Limb (tissue), 2 donors: ENCODE measurements at regions not wholly inside any gene's neighbourhood (a gene's known extent, or its start where the extent isn't known, plus 50 kb on each side); places are given as distances from the start of the nearest gene placed in this dataset.
"Not testable (repeated sequence)": the region's sequence is repeated elsewhere in the genome, so short reads cannot be mapped to it uniquely, and the experiment has no call there.

Experiments
- DNase-seq, 2 donors: peaks; one replicate each; pipeline ENCODE4 v3.0.0-alpha.2; 2016; ENCODE audit errors: extremely low spot score in 2 of 2

DNA sequence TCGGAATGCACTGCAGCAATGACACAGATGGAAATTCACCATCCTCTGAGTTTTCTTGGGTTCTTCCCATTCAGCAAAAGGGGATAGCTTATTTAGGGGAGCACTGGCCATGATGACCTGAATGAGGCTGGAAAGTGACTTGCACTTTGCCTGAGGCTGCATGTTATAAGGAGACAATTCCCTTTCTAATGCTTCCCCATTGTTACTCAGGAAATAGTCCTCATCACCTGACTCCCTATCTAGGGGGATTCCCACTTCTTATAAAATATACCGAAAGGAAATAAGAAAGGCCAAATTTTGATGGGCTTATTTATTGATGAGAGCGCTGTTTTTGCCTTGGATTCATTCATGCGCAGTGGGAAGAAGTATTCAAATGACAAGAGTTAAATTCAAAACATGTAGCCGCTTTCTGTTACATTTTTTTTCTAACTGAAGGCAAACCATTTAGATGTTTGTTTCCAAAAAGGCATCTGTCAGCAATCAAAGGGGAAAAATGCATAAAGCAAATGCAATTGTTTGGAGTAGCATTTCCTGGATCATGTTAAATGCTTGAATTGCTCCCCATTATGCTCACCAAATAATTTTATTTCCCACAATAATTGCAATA is 220.3 kb upstream of the NFIA start:
- no peak for DNase-seq

GRCh38 chr1:60859111-60859510 is 223.2 kb upstream of the NFIA start:
- DNase-seq = no peak

DNA sequence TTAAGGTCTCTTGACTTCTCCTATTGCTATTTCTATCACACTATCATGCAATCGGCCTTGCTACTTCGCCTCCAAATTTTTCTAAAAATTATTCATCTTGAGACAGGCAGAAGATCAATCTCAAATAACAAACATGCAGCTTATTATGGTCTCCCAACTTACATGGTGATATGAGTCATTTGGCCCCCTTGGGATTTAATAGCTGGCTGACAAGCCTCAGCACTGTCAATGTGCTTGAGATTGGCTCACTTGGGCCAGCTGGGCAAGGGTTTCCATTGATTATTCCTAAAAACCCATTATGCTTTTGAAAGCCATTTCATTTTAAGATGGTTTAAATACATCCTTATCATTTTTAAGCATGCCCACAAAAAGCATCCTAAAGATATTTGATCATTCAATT is 224.5 kb upstream of the NFIA start:
- DNase-seq = no peak

GRCh38 chr1:60850084-60850483 is 232.3 kb upstream of the NFIA start:
- DNase-seq = no peak

DNA sequence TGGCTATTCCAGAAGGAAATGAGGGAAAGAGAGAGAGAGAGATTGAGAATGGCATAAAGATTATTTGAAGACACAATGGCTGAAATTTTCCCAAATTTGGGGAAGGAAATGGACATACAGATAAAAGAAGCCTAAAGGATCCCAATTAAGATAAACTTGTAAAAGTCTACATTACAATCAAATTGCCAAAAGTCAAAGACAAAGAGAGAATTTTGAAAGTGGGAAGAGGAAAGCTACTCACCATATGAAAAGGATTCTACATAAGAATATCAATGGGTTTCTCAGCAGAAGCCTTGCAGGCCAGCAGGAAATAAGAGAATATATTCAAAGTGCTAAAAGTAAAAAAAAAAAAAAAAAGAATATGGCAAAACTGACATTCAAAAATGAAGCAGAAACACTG is 233.0 kb upstream of the NFIA start:
- no peak for DNase-seq

DNA sequence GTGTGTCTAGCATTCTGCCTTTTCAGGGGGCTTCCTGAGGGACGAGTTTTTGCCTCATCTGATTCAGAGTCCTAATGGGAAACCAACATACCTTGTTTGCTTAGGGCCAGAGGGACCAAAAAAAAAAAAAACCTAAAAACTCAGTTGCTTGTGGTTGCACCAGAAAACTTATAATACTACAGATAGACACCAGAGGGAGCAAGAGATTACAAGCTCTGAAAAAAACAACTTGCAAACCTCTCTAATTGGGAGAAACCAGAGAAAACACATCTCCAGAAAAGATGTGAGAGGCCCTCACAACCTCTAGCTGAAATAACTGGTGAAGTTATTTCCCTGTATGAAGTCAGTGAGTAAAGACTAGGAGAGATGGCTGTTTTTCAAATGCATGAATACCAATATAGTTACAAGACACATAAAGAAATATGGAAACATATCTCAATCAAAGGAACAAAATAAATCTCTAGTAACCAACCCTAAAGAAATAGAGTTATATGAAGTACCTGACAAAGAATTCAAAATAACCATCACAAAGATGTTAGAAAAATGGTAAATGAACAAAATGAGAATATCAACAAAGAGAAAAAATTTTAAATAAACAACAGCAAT is 233.7 kb upstream of the NFIA start:
- DNase-seq = no peak

GRCh38 chr1:60847855-60848582 is 234.3 kb upstream of the NFIA start:
- DNase-seq = no peak

GRCh38 chr1:60847391-60847790 is 235.0 kb upstream of the NFIA start:
- DNase-seq = no peak

DNA sequence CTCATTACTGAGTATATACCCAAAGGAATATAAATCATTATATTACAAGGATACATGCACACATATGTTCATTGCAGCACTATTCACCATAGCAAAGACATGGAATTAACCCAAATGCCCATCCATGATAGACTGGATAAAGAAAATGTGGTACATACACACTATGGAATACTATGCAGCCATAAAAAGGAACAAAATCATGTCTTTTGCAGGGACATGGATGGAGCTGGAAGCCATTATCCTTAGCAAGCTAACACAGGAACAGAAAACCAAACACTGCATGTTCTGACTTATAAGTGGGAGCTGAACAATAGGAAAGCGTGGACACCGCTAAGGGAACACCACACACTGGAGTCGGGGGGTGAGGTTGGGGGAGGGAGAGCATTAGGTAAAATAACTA is 236.7 kb upstream of the NFIA start:
- not testable (repeated sequence) for DNase-seq

DNA sequence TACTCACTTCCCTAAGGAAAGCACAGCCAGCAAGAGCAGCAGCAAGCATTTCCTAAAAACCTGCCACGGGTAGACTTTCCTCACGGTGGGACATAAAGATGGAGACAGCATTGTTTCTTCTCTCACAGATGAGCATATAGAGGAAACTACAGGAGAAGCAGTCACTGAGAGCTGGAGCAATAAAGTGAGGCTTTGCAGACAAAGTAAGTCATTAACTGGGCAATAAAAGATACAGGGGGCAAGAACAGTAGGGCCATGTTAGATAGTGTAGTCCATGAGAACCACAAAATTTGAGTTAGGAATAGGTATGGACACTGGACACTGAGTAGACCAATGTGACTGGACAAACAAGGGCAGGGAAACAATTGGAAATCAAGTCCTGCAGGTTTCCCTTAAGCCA is 240.1 kb upstream of the NFIA start:
- DNase-seq = no peak

GRCh38 chr1:60841116-60842046 is 241.0 kb upstream of the NFIA start:
- no peak for DNase-seq

DNA sequence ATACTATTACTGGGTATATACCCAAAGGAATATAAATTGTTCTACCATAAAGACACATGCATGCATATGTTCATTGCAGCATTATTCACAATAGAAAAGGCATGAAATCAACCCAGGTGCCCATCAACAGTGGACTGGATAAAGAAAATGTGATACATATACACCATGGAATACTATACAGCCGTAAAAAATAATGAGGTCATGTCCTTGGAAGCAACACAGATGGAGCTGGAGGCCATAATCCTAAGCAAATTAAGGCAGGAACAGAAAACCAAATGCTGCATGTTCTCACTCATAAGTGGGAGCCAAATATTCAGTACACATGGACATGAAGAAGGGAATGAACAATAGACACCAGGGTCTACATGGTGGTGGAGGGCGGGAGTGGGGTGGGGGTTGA is 241.9 kb upstream of the NFIA start:
- DNase-seq = not testable (repeated sequence)

- no peak for DNase-seq
These were observed 246.7 kb upstream of the NFIA start for GRCh38 chr1:60835649-60836048.

GRCh38 chr1:60833173-60833572 is 249.2 kb upstream of the NFIA start:
- DNase-seq = no peak

DNA sequence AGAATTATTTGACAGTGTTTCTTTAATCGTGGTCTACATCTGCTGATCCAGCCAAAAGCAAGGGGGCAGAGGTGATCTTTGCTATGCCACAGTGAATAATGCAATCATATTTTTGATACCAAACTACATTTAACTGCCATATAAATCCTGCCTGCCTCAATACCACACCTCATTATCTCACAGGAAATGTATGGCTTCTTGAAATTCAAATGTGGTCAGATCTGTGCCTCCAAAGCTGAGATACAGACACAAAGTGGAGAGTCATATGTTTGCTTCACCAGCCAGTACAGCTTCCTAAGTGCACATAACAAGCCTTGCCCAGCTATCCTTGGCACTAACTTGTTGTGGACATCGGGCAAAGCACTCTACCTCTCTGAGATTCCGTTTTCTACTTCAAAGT is 250.0 kb upstream of the NFIA start:
- no peak for DNase-seq

DNA sequence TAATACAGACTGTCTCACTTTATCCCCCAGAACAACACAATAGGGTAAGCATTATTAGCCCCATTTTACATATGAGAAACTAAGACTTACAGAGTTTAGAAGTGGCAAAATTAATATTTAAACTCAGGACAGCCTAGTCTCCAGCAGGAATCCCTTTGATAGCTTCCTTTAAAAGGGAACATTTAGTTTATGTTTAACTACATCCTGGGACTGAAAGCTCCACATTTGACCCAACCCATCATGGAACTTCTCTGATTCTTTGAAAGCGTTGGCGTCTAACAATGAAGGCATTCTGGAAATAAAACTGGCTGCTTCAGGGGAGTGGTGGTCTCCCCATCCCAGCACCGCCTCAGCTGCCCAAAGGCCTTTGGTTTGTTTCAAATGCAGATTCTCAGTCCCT is 250.6 kb upstream of the NFIA start:
- DNase-seq = no peak

GRCh38 chr1:60828944-60829343 is 253.4 kb upstream of the NFIA start:
- no peak for DNase-seq

DNA sequence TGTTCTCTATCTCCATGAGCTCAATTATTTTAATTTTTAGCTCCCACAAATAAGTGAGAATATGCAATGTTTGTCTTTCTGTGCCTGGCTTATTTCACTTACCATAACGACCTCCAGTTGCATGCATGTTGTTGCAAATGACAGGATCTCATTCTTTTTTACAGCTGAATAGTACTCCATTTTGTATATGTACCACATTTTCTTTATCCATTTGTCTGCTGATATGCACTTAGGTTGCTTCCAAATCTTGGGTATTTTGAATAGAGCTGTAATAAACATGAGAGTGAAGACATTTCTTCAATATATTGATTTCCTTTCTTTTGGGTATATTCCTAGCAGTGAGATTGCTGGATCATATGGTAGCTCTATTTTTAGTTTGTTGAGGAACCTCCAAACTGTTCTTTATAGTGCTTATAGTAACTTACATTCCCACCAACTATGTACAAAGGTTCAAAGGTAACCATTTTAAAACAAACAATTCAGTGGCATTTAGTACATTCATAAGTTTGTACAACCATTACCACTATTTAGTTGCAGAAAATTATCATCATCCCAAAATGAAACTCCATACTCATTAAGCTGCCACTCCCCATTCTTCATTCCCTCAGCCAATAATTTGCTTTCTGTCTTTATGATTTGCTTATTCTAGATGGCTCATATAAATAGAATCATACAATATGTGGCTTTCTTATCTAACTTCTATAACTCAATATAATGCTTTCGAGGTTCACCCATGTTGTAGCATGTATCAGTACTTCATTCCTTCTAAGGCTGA is 255.9 kb upstream of the NFIA start:
- no peak for DNase-seq

GRCh38 chr1:60825593-60825992 is 256.8 kb upstream of the NFIA start:
- no peak for DNase-seq

DNA sequence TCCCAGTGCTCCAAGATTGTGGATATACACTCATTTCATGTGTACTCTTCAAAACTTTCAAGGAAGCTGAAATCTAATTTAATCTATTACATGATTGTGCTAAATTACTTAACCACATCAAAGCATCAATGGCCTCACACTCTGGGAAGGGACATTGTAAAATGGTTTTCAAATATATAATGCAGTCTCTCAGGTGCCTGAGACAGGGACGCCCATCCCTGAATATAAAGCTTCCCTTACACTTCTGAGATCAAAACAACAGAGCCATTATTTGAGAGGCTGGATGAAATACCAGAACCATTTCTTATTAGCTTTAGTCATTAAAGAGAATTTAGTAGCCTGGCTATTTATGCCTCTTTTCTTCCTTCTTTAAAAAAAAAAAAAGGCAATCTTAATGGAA is 259.2 kb upstream of the NFIA start:
- DNase-seq = no peak

DNA sequence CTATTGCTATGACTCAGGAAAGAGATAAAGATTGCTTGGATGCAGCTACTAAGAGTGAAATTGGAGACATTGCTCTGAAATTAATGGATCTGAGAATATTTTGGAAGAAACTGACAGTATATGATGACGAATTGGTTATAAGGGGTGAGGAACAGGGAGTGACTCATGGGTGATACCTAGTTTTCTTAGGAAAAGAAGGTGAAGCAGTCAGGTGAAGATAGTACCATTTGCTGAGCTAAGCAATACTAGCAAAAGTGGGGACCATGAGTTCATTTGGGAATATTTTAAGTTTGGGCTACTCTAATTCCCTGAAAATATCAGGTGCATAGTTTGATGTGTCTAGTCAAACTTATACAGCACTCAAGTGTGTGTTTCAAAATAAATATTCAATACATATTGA is 260.1 kb upstream of the NFIA start:
- DNase-seq = no peak
